HG03196 (cell line): ENCODE measurements at regions not wholly inside any gene's neighbourhood (a gene's known extent, or its start where the extent isn't known, plus 50 kb on each side); places are given as distances from the start of the nearest gene placed in this dataset.
A peak's percentile ranks its signal among the peaks of the same experiment; 100 is the strongest.

Experiments
- ATAC-seq: cut with Tn5 transposase; IDR thresholded peaks from one replicate; pipeline ENCODE4 v1.9.1; 2021; ENCODE audit not compliant: unreplicated experiment

DNA sequence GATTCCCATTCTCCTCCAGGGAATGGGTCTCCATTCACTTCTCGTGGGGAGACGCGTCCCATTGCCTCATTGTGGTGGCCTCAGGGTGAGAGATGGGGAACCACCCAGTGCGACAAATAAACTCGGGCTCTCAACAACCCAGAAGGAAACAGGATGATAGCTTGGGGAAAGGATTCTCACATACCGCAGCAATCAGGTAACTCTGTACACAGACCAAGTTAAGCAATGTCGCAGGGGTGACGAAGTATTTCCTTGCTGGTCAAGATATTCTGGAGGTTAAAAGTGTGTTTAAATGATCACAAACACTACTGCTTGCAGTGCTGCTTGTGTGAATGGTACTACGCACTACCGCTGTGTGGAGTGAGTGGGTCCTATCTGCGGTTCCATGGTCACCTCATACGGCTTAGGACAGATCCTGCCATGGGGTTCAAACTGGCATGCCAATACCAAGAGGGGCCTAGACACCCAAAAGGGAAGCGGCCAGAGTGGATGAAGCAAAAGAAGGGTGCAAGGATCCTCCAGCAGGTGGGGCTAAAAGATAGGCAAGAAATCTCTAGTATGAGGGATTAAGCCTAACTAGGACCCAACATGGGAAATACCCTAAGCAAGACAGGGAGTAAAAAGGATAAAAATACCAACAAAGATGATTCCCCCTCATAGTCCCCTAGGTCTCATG lies 143.8 kb upstream of the TMEM106B start:
- ATAC-seq: peak; percentile 67

DNA sequence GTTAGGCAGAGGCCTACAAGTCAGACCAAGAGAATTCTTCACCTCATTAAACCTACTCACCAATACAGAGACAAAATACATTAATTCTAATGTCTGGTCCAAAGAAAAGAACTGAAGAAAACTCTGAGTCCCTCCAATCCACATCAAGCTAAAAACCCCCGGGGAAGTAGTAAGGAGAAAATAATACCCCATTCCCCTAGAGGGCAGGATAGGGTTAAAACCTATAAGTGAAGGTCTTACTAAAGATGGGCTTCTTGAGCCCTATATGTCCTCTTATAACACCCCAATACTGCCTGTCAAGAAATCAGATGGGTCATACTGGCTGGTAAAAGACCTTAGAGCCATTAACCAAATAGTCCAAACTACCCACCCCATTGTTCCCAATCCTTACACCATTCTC lies 141.3 kb upstream of the TMEM106B start:
- ATAC-seq: no peak

DNA sequence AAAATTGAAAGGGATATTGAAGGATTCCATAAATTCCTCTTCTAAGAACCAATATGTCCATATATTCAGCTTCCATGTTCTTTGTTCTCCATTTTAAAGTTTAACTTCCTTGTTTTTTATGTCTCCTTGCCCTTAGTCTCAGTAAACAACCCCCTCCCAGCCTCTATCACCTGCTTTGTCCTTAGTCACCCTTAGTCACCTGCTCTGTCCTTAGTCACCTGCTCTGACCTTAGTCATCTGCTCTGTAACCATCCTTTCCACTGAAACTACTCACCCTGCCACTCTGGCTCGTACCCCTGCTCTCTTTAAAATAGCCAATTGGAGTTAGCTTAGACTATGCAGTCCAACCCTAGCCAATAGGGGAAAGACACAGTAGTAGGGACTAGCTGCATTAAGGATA lies 136.2 kb upstream of the TMEM106B start:
- ATAC-seq: no peak

DNA sequence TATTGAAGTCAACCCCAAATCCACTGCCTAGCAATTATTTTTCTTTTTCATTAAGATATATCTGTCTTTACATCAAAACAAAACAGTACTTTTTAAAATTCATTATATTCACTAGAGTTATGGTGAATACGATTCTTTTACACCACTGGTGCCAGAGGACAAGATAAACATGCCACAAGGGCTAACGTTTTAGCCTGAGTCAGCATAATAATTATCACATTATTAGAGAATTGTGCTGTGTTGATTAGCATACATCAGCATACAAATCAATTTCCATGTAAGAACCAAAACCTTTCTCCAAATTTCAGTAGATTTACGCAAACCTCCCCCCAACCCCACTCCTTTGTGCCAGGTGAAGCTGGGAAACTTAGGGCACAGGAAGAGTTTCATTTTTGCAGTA lies 131.1 kb upstream of the TMEM106B start:
- ATAC-seq: no peak

DNA sequence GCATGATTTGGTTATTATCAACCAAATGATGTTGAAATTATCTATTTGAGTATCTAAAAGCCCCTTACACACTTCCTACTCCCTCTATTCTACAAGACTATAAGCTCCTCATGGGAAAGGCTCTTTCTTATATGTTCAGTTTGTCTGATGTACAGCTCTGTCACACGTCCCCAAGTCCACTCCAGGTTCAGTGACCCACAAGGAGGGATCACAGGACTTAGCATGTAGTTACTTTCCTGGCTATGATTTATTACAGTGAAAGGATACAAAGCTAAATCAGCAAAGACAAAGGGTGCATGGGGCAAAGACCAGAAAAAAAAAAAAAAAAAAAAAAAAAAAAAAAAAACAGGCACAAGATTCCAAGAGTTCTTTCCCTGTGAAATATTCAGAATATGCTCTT lies 125.6 kb upstream of the TMEM106B start:
- ATAC-seq: no peak

DNA sequence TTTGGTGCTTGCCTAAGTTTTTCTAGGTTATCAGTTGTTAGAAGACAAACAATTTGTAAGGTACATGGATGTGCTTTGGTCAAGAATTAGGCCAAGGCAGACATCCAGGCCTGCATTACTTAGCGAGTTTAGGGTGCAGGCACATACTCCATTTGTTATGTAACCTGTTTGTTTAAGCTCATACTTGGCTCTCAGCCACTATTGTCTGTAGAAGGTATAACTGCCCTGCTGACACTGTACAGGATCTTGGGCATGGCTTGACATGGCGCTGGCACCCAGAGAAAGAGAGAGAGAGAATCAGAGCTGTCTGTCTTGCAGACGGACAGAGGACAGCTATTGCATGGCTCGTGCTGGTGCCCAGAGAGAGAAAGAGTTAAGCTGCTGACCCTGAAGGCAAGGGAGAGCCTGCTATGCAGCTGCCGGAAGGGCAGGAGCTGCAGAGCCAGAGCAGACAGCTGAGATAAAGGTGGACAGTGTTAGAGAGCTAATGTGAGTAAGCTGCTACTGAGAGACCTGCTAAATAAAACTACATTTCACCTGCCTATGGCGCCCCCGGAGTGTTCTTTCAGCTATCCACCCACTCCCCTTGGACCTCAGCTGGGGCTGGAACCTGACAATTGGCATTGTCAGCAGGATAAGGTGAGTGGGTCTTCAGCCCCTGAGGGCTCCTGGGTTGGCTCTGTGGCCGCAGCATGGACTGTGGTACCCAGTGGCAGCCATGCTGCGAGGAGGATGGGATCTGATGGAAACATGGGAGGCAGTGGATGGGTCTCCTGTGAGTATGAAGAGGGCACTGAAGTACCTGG lies 120.9 kb upstream of the TMEM106B start:
- ATAC-seq: no peak

DNA sequence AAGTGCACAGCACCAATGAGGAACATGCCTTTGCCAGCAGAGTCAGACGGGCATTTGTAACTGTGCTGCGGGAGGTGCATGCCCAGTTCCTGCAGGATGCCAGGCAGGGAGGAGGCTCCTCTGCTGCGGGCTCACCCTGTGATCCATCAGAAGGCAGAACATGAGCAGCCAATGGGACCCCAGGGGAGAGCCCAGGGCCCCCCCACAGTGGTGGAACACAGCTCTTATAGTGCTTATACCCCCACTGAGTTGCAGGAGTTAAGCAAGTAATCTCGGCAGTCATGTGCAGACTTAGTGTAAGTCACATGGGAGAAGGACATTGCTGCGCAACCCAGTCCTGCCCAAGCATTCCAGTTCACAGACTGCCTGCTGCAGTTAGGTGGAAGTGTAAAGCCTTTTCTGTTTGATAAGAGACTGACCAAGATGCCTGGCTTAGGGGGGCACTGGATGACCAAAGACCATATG lies 120.3 kb upstream of the TMEM106B start:
- ATAC-seq: no peak

DNA sequence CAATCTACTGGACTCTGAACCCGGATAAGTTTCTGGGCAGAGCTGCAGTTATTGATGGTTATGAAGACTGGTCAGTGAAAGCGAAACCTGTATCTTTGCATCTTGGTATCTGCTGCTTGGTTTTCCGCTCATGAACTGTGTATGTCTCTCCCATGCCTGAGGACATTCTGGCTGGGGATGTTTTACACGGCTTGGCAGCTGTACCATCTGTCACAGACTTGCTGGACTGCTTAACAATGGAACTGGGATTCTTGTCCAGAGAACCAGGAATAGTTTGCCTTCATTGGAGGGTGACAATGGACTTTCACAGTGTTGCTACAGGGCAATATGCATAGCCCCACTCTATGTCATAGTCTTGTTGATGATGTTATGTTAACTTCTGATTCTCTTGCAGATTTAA lies 119.9 kb upstream of the TMEM106B start:
- ATAC-seq: no peak

DNA sequence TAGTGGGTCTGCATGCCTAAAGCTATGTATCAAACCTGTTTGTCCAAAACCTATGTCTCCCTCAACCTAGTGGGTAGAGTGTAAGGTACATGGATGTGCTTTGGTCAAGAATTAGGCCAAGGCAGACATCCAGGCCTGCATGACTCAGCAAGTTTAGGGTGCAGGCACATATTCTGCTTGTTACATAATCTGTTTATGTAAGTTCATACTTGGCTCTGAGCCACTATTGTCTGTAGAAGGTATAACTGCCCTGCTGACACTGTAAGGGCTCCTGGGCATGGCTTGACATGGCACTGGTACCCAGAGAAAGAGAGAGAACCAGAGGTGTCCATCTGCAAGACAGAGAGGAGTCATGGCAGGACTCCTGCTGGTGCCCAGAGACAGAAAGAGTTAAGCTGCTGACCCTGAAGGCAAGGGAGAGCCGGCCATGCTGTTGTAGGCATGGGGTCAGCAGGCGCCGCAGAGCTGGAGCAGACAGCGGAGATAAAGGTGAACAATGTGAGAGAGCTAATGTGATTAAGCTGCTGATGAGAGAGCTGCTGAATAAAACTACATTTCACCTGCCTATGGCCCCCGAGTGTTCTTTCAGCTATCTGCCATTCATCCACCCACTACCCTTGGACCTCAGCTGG lies 118.5 kb upstream of the TMEM106B start:
- no peak for ATAC-seq

DNA sequence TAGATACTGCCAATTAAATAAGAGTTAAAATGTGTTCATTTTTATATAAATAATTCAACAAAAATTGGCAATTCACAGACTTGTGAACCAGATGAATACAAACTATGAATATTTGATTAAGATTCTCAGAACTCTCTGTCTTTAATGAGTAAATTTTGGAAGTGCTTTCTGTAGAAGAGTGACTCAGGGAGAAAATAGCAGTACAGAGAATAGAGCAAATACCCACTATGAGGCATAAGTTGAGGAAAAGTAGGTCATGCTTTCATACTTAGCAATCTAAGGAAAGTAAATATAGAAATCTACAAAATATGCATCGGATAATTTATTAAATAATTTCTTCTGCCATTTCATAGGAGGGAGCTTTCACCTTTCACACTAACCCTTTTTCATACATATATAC lies 117.7 kb upstream of the TMEM106B start:
- no peak for ATAC-seq

DNA sequence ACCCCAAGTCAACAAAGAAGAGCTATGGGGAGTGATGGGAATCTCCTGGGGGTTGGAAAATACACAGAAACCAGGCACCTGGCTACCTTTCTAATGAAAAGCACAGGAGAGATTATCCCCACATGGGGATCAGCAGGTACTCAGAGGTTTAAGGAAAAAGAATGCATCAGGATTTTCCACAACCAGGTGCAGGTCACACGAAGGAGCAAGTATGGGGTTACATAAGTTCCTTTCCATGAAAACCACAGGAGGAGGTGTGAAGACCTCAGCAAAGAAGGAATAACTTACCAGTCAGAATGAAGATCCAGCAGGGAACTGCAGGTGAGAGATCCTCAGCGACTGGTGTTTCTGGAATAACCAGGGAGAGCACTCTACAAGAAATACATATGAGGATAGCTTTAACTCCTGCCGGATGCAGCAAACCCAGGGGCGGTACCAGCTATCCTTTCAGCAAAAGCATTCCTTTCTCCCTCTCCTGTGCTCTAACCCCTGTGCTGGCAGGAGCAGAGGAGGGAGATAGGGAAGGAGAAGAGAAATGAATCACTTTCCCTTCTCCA lies 116.7 kb upstream of the TMEM106B start:
- ATAC-seq: no peak

DNA sequence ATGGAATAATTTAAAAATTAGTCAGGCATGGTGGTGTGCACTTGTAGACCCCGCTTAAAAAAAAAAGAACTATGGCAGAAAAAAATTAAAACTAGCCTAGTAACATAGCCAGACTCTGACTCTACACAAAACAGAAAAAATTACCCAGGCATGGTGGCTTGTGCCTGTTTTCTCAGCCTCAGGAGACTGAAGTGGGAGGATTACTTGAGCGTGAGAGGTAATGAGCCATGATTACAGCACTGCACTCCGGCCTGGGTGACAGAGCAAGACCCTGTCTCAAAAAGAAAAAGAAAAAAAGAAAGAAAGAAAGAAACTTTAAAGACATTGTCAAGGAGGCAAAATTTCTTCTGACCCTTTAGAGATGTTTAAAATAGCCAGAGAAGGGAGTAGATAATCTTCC lies 109.0 kb upstream of the TMEM106B start:
- no peak for ATAC-seq

DNA sequence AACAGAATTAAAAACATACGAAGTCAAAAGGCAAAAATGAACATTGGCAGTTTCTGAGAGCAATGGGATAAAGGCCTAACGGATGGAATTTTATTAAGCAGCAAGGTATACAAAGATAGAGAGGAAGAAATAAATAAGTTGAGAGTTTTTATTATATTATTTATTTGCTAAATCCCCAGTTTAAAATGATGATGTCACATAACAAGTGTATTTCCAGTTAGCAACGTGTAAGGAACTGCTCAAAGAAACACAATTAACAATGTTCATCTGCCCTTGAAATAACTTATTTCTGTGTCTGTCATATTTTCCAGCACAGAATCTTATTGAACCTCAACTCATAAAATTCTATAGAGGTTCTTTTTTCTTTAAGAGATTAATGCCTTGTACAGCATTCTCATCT lies 108.6 kb upstream of the TMEM106B start:
- no peak for ATAC-seq

DNA sequence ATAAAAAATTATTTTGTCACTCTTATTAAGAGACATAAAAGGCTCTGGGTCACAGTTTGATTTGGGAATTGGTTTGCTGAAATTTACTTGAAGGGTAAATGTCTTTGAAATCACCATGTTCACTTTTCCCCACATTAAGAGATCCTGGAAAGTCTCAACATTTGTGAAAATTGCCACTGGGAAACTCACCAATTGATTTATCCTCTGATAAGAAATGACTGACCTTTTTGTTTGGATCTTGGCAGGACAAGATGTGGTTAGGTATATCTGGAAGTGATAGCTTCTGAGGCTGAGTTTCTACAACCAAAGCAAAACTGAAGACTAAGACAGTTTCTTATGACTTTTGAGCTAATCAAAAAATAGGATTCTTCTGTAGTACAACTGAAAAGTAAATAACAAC lies 107.1 kb upstream of the TMEM106B start:
- no peak for ATAC-seq

DNA sequence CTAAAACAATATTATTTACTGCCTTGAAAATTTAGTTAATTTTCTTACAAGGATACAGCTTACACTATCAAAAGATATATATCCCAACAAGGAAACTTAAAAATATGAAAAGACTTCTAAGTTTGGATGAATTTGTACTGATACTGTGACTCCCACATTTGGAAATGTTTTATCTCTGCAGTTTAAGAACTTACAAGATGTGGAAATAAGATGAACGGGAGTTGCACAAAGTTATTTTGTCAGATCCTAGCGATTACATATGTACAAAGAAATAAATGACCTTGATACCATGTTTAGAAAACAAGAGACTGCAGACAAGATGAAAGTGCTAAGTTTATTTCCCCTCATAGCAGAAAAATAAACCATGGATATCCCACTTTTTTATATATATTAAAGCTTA lies 103.7 kb upstream of the TMEM106B start:
- no peak for ATAC-seq

DNA sequence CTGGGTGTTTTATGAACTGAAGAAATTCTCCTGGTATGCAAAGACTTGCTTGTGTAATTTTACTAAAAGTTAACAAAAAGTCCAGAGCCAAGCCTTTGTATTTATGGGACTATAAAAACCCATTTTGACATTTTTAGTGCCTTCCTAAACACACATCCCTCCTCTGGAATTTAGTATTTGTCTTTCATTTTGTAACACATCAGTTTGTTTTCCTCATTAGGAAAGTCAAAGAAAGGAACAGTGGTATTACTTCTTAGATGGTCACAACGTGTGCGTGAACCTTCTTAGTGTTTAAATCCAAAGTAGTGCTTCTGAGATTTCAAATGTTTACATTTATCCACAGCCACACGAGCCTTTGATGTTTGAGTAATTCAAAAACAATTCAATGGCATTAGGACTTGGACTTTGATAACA lies 103.2 kb upstream of the TMEM106B start:
- ATAC-seq: no peak

DNA sequence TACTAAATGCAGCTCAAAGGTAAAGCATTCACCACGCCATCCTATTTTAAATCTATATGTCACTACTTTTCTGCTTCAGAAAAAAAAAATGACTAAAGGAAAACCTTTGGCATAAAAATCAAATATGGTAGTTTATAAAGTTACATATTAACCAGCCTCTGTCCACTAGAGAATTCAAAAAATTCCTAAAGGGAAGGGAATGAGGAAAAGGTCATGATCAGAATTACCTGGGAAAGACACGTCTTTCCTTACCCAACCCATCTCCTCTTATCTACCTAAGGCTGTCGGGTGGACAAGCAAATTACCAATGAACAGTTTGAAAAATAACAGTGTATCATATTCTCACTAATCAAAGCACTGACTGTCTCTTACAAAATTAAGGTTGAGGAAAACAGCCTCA lies 100.7 kb upstream of the TMEM106B start:
- ATAC-seq: no peak

DNA sequence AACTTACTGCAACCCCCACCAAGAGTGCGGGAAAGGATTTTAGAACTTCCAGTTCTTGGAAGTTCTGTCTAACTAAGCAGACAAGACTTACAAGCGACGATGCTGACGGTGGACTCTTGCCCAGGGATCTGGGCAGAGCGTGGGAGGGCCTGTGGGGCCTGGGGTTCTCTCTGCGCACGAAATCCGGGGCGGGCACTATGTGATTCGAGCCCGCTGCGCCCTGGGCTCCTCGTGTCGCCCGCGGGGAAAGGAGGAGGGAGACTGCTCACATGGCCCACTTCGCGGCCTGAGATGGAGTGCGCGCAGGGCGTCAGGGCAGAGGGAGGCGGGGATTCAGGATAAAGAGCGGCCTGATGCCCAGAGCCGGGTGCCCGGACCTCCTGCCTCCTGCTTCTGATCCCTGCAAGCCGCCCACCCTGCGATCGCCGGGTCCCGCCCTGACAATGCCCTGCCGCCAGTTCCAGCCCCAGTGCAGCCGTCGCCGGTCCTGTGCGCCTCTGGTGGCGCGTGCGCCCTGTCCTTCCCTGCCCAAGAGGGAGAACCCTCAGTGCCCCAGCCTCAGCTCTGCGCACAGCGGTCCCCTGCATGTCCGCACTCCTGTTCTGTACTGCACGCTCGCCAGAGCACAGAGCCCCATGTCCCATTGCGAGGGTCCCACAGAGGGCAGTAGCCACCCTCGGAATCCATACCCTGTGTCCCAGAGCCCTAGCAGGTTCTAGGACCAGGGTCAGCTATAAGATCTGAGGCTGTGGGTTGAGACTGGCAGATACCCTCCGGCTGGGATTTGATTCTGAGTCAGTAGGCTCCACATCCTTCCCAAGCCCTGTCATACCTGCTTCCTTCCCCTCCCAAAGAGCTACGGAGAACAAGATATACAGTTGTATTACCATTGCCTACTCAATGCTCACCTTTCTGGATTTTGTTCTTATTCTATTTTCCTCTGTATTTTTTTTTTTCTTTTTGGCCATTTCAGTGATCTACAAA lies 99.4 kb upstream of the TMEM106B start:
- no peak for ATAC-seq

DNA sequence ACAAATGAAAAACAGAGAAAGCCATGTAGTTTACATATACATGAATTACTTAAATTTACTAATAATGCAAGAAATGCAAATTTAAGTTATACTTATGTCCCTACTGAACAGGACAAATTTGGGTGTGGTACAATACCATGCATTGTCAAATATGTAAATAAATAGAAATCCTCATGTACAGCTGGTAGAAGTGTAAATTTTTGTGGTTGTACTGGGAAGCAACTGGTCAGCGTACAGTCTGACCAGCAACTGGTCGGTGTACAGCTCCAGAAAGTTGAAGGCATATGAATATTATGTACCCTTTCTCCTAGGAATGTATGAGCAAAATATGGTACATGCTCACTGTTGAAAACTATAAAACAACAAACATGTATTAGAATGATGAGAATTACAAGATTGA lies 93.9 kb upstream of the TMEM106B start:
- no peak for ATAC-seq

DNA sequence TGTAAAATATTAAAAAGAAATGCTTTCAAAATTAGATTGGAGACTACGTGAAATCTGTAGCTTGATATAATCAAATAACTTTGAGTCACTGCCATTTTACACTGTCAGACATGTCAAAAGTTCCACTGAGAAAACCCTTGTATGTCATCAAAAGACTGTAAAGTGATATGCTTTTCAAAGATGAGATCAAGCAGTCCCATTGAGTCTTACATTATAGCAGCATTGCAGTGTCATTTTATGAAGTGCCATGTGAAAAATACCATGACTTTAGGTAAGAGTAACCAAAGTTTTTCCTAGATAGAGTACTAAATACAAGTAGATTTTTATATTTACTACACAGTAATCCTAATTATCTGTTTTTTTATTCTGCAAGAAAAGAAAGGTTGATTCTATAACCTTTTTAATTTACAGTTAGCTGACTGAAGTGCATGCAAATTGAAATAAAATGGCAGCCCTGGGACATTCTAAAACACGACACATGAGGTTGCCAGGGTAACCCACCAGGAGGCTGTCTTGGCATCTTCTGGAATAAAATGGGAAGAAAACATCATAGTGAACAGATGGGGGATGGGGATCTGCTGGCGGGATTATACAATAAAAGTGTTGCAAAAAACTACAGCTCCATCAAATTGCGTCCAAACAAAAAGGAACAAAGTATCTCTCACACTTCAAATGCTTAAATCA lies 91.3 kb upstream of the TMEM106B start:
- no peak for ATAC-seq
